ENCODE measurements at regions not wholly inside any gene's neighbourhood (a gene's known extent, or its start where the extent isn't known, plus 50 kb on each side); places are given as distances from the start of the nearest gene placed in this dataset.

DNA sequence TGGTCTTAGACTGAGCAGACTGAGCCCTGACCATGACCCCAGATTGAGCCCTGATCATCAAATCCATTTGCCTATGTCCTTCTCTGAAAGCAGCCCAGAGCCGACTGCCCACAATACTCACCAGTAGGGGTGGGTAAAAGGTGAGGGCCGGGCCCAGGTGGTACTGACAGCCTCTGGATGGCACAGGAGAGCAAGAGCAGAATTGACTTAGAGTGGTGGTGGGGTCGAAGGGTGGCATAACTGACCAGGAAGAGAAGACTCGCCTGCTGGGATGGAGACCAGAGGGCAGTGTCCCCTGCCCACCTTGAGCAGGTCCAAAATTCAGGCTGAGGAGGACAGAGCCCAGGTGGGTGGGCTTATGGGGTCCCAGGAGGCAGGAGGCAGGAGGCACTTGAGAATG lies 161.3 kb upstream of the POU3F1 start:
- Mint-ChIP-seq H3K4me1 (ENCODE audit: unreplicated experiment) (no peaks in the 10 kb centered on the region), H3K9me3 (ENCODE audit: unreplicated experiment) (no peaks in the 10 kb centered on the region), H3K27ac (ENCODE audit: unreplicated experiment) (no peak overlapping the region), H3K27me3 (ENCODE audit: unreplicated experiment) (peaks cover 13% of the 10 kb centered on the region), H3K36me3 (ENCODE audit: unreplicated experiment) (no peaks in the 10 kb centered on the region), H3K4me3 (ENCODE audit: unreplicated experiment) (no peak overlapping the region)
- TF ChIP-seq, protein P1, sequence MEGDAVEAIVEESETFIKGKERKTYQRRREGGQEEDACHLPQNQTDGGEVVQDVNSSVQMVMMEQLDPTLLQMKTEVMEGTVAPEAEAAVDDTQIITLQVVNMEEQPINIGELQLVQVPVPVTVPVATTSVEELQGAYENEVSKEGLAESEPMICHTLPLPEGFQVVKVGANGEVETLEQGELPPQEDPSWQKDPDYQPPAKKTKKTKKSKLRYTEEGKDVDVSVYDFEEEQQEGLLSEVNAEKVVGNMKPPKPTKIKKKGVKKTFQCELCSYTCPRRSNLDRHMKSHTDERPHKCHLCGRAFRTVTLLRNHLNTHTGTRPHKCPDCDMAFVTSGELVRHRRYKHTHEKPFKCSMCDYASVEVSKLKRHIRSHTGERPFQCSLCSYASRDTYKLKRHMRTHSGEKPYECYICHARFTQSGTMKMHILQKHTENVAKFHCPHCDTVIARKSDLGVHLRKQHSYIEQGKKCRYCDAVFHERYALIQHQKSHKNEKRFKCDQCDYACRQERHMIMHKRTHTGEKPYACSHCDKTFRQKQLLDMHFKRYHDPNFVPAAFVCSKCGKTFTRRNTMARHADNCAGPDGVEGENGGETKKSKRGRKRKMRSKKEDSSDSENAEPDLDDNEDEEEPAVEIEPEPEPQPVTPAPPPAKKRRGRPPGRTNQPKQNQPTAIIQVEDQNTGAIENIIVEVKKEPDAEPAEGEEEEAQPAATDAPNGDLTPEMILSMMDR (IDR thresholded peaks at IDR 0.05), result no peak
- no peak for DNase-seq (ENCODE audit: extremely low spot score, unreplicated experiment)

DNA sequence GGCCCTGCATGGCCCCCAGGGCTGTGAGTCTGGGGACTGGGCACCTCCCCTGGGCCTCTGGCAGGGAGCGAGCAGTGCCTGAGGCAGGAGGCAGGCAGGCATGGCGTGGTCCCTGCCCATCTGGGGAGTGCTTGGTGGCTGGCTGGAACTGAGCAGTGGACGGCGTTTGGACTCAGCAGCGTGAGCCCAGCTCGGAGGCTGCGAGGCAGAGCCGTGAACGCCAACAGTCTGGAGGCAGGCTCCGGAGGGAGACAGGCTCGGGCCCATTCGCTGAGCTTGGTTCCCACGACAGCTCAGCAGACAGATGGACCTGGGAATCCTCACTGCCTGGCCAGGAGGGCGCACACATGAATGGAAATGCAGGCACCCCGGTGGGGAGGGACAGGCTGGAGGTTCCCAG lies 160.7 kb upstream of the POU3F1 start:
- TF ChIP-seq, protein P1 (IDR thresholded peaks at IDR 0.05), result no peak
- Mint-ChIP-seq H3K36me3 (ENCODE audit: unreplicated experiment) (no peaks in the 10 kb centered on the region), H3K4me1 (ENCODE audit: unreplicated experiment) (no peaks in the 10 kb centered on the region)

DNA sequence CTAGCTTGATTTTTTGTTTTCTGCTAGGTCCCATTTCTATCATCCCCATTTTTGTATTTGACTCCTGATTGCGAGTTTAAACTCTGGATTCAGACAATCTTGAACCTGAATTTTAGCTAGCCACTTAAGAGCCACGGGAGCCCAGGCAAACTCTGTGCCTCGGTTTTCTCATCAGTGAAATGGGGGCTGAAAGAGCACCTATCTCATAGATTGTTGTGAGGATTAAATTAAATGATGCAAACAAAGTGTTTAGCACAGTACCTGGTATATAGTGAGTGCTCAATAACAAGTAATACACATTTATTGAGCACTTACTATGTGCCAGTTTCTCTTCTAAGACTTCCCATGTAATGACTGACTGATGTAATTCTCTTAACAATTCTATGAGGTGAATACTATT lies 158.1 kb upstream of the POU3F1 start:
- DNase-seq (ENCODE audit: extremely low spot score, unreplicated experiment), result no peak
- H3K4me1 Mint-ChIP-seq (ENCODE audit: unreplicated experiment), result no peaks in the 10 kb centered on the region
- peaks cover 4% of the 10 kb centered on the region for H3K27me3 Mint-ChIP-seq (ENCODE audit: unreplicated experiment)
- no peak overlapping the region for H3K4me3 Mint-ChIP-seq (ENCODE audit: unreplicated experiment)
- peaks cover 4% of the 10 kb centered on the region for H3K9me3 Mint-ChIP-seq (ENCODE audit: unreplicated experiment)
- TF ChIP-seq, protein P1 (IDR thresholded peaks at IDR 0.05), result no peak
- no peaks in the 10 kb centered on the region for H3K36me3 Mint-ChIP-seq (ENCODE audit: unreplicated experiment)
- no peak overlapping the region for H3K27ac Mint-ChIP-seq (ENCODE audit: unreplicated experiment)

More for the DNA sequence above, 160.7 kb upstream of the POU3F1 start:
- no peak overlapping the region for H3K27ac Mint-ChIP-seq (ENCODE audit: unreplicated experiment)
- H3K4me3 Mint-ChIP-seq (ENCODE audit: unreplicated experiment), result no peak overlapping the region
- H3K9me3 Mint-ChIP-seq (ENCODE audit: unreplicated experiment), result no peaks in the 10 kb centered on the region
- DNase-seq (ENCODE audit: extremely low spot score, unreplicated experiment), result no peak
- peaks cover 11% of the 10 kb centered on the region for H3K27me3 Mint-ChIP-seq (ENCODE audit: unreplicated experiment)

DNA sequence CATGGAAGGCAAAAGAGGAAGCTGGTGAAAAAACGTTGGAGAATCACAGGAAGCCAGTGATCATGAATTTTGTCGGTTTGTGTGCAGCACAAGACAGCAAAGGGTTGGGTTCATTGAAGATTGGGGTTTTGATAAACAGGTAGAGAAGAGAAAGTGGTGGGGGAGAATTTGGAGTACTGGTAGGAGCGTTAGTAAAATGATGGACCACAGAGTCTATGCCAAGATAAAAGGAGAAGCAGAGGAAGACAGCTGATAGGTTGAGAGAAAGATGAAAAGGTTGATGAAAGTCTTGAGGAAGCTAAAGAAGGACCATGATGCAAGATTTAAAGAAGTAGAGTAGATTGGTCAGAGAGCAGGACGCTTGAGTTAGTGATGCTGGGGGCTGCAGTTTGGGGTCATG lies 156.8 kb upstream of the POU3F1 start:
- Mint-ChIP-seq H3K4me1 (ENCODE audit: unreplicated experiment) (no peaks in the 10 kb centered on the region), H3K36me3 (ENCODE audit: unreplicated experiment) (no peaks in the 10 kb centered on the region), H3K4me3 (ENCODE audit: unreplicated experiment) (no peak overlapping the region), H3K27me3 (ENCODE audit: unreplicated experiment) (peaks cover 14% of the 10 kb centered on the region), H3K27ac (ENCODE audit: unreplicated experiment) (no peak overlapping the region), H3K9me3 (ENCODE audit: unreplicated experiment) (peaks cover 6% of the 10 kb centered on the region)
- TF ChIP-seq, protein P1 (IDR thresholded peaks at IDR 0.05), result no peak
- DNase-seq (ENCODE audit: extremely low spot score, unreplicated experiment), result no peak

DNA sequence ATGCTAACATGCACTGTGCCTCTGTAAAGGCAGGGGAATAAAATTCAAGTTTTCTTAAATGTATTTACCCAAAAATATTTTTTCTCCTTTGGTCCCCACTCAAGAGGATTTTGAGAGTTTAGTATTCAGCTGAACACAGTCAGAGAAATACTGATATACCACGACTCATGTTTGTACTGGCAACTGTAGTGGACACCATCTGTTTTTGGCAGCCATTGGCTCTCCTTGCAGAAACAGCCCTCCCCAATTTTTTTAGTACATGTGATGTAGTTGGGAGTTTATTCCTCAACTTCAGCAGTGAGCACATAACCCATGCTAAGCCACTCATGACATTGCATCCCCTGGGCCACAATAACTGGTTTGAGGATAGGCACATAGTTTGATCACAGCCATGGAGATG lies 154.8 kb upstream of the POU3F1 start:
- H3K27ac Mint-ChIP-seq (ENCODE audit: unreplicated experiment), result no peak overlapping the region
- no peak for DNase-seq (ENCODE audit: extremely low spot score, unreplicated experiment)
- H3K4me3 Mint-ChIP-seq (ENCODE audit: unreplicated experiment), result no peak overlapping the region
- peaks cover 6% of the 10 kb centered on the region for H3K9me3 Mint-ChIP-seq (ENCODE audit: unreplicated experiment)
- peaks cover 16% of the 10 kb centered on the region for H3K27me3 Mint-ChIP-seq (ENCODE audit: unreplicated experiment)
- TF ChIP-seq, protein P1 (IDR thresholded peaks at IDR 0.05), result no peak
- H3K4me1 Mint-ChIP-seq (ENCODE audit: unreplicated experiment), result no peaks in the 10 kb centered on the region
- no peaks in the 10 kb centered on the region for H3K36me3 Mint-ChIP-seq (ENCODE audit: unreplicated experiment)

Data from osteocyte (in vitro differentiated cells).